Stimulated activated CD4-positive, alpha-beta T cell treated with anti-CD3 and anti-CD28 coated beads, Interleukin-2, amount 100 ng/mL, for 24 hours (primary cell): ENCODE measurements at regions not wholly inside any gene's neighbourhood (a gene's known extent, or its start where the extent isn't known, plus 50 kb on each side); places are given as distances from the start of the nearest gene placed in this dataset.

ENCODE experiments used
- DNase-seq, 2 donors: peaks; one replicate each; pipeline ENCODE4 v3.0.0-alpha.2; 2020

GRCh38 chr2:51695531-51695930 lies 663.6 kb upstream of the NRXN1 start:
- no peak for DNase-seq

GRCh38 chr2:51693640-51694039 lies 661.7 kb upstream of the NRXN1 start:
- DNase-seq: no peak

DNA sequence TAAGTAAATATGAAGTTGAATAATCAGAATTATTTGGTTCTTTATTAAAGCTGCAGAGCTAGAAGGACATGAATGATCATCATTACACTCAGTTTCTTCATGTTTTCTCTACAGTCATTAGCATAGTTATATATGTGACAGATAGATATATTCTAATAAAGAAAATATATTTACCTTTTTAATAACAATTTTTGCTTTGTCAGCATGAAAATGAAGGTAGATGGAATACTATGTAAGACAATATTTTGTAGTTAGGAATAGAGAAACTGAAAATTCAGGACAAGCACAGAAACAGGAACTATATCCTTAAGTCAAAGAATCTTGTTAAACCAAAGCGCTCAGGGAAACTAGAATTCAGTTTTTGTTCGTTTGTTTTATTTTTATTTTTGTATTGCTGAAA lies 649.9 kb upstream of the NRXN1 start:
- no peak for DNase-seq

DNA sequence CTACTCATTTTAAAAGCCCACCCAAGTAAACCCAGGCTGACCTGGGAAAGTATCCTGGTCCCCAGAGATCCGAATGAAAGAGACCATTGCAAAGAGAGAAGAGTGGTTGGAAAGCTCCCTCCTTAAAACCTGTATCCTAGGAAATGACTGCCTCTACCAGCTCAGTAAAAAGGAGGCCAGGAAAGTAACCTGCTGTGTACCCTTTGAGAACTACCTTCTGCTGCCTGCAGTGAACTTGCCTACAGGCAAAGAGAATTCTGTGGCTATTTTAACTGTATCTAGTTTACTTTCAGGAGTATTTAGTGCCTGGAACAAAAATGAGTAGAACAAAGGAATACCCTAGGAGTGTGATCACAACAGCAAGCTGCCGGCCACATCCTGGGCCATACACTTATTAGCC lies 641.7 kb upstream of the NRXN1 start:
- no peak for DNase-seq

DNA sequence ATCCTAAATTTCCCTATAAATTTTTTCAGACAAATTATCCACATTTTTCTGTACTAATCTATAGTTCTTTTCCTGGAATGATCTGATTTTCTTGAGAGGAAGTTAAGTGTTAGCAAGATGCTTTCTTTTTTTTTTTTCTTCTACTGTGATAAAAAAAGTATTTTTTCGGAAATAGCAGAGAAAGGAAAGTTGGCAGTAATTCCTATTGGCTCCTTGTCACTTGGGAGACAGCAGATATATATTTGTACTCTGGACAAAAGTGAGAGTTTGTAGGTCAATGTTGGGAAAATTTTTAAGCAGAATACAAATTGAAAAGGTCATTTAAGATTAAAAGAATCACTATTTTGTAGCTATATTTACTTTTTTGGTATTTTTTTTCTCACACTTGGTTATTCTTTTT lies 635.7 kb upstream of the NRXN1 start:
- DNase-seq: no peak

DNA sequence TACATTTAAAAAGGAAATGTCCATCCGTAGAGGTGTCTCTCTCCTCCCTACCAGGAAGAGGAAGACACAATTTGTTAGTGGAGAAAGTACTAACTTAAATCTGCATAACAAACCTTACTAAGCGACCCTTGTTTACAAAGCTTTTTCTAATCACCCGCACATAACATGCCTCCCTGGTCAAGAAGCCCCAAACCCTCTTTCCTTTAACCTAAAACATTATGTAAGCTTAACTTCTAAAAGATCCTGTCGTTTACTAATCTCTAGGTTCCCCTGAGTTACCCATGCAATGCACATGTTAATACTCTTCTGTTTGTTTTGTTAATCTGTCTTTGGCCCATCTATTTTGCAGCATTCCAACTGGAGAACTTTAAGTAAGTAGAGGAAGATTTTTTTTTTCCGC lies 630.3 kb upstream of the NRXN1 start:
- DNase-seq: no peak

- DNase-seq: no peak
These were observed 625.9 kb upstream of the NRXN1 start for GRCh38 chr2:51657849-51658248.

GRCh38 chr2:51650769-51651168 lies 618.8 kb upstream of the NRXN1 start:
- no peak for DNase-seq

GRCh38 chr2:51649366-51649765 lies 617.4 kb upstream of the NRXN1 start:
- DNase-seq: no peak

- no peak for DNase-seq
These were observed 606.9 kb upstream of the NRXN1 start for GRCh38 chr2:51638811-51639210.

DNA sequence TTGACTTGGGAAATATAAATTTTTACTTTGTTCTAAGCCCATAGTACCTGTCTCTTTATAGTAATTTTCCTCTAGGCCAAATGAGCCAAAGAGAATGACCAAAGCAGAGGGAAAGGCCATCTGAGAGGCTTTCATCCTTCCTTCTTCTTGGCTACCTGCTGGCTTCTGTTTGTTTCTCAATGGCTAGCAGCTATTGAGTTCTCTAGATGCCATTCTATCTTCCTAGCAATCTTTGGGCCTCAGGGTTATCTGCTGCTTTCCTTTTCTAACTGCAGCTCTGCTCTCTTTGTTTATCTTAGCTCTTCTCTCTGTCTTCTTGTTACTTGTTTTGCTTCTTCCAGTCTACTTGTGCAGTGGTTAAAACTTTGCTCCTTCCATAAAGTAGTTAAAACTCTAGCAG lies 601.1 kb upstream of the NRXN1 start:
- no peak for DNase-seq

DNA sequence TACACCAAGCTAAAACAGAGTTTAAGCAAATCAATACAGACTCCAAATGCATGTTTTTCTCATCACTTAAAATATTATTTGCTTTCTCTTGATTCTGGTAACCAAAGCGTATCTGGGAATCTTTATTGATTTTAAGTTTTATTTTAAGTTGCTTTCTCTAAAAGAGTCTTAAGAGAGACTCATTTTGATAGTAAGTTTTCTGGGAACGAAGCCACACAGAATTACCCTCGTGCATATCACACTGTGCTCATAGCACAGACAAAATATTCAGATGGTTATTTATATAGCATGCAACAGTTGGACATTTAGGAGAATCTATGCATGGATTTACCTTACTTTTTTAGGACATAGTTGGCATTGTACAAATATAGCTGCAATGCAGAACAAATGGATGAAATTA lies 597.5 kb upstream of the NRXN1 start:
- DNase-seq: no peak

DNA sequence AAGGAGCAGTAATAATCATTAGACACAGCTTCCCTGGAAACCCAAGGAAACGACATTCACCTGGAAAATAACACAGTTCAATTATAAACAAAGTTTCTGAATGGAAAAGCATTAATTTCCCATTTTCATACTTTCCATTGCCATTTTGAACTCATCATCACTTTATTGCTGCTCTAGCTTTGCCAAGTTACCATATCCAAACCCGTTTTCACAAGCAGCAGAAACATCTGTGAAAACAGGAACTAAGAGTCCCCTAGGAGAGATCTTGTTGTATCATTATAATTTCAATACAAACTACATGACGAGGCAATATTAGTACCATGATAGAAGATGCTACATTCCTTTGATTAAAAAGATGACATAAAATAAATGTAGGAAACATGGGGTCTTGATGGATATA lies 597.0 kb upstream of the NRXN1 start:
- DNase-seq: no peak

DNA sequence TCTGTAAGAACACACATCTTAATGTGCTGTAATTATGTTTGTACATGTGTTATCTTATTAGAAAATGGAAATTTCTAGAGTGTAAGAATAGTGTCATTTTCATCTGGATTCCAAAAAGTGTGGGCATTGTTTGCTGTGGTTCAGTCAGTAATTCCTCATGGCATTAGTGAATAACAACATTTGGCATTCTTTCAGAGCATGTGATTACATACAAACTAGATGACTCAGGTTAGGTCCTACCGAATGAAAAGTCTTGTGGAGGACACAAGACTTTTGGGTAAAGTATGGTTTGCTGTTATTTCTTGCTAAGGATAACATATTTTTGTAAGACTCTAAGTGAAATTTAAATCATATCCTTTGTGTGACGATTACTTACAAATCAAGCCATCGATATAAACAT lies 593.1 kb upstream of the NRXN1 start:
- DNase-seq: no peak

- no peak for DNase-seq
These were observed 588.9 kb upstream of the NRXN1 start for GRCh38 chr2:51620796-51621195.

- DNase-seq: no peak
These were observed 588.0 kb upstream of the NRXN1 start for GRCh38 chr2:51619961-51620360.

GRCh38 chr2:51612387-51612786 lies 580.5 kb upstream of the NRXN1 start:
- no peak for DNase-seq

DNA sequence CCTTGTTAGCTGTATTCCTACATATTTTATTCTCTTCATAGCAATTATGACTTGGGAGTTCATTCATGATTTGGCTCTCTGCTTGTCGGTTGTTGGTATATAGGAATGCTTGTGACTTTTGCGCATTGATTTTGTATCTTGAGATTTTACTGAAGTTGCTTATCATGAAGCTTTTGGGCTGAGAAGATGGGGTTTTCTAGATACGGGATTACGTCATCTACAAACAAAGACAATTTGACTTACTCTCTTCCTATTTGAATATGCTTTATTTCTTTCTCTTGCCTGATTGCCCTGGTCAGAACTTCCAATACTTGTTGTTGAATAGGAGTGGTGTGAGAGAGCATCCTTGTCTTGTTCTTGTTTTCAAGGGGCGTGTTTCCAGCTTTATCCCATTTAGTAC lies 569.8 kb upstream of the NRXN1 start:
- no peak for DNase-seq

GRCh38 chr2:51597086-51597485 lies 565.2 kb upstream of the NRXN1 start:
- no peak for DNase-seq

DNA sequence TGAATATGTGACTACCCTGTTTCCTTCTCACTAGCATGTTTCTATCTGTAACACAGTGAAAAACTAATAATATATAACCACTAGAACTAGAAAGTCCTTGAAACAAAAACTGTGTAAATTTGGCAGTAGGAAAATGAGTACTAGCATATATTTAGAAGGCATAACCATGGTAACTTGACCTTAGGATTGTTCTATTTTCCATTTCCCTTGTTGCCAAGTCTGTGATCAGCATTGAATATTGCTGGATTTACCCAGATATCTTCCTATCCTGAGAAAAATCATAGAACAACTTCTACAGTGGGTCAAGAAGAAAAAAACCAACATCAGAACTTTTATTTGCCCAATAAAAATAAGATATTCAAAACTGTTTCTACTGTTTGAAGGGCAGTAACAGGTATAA lies 563.9 kb upstream of the NRXN1 start:
- no peak for DNase-seq

DNA sequence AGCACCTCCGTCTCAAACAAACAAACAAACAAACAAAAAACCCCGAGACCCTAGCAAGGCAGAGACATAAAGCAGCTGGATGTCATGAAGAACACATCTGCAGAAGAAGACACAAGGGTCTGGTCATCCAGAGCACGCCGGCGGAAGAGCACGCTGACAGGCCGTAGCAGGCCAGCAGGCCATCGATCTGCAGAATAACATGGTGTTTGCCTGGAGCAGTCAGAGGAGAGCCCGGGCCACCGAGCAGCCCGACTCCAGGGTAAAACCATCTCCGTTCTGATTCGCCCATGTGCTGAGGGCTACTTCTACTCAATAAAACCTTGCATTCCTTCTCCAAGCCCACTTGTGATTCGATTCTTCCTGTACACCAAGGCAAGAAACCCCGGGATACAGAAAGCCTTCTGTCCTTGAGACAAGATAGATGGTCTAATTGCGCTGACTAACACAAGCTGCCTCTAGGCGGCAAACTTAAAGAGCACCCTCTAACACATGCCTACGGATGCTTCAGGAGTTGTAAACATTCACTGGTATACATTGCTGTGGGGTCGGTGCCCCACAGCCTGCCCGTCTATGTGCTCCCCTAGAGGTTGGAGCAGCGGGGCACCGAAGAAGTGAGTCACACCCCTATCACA lies 549.8 kb upstream of the NRXN1 start:
- DNase-seq: no peak

DNA sequence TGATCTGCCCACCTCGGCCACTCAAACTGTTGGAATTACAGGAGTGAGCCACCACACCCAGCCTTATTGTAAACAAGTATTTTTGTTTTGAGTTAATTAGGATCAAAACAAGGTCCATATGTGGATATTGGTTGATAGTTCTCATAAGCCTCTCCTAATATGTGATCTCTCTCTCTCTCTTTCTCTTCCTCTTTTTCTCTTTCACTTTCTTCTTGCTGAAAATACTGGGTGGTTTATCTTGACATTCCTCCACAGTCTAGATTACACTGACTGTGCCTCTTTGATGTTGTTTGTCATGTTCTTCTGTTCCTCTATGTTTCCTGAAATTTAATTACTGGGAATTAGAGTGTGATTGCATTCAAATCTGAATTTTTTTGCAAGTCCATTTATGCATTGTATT lies 547.5 kb upstream of the NRXN1 start:
- no peak for DNase-seq

DNA sequence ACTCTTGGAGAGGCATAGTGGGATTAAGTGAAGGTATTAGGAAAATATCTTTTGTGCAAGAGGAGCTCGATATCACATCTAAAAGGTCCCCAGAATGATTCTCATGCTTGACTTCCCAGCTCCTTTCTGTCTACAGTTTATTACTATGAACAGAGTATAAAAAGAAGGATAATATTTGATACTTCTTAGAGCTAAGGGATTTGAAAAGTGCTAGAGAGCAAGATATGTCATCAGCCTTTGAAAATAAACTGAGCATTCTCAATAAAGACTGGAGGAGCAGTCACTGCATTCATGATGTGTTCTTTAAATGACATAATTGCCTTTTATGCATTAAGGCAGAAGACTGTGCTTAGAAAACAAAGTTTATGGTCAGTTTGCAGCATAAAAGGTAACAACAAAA lies 543.2 kb upstream of the NRXN1 start:
- DNase-seq: no peak

- no peak for DNase-seq
These were observed 527.1 kb upstream of the NRXN1 start for GRCh38 chr2:51559026-51559425.

- no peak for DNase-seq
These were observed 521.5 kb upstream of the NRXN1 start for GRCh38 chr2:51553476-51553875.

DNA sequence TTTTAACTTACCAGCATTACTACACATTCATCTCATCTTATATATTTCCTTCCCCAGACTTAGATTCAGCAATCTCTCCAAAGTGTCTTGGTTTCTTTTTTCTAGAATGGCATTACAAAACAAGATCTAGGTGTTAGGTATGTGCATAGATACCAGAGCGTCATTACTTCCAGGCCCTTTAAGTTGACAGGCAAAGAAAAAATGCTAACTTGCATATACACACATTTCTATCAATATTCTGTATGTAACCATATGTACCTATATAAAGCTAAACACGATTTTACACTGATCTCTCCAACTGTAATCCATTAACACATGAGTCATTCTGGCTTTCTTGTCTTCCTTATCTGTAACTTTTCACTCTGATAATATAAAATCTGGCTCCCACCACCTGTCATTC lies 503.8 kb upstream of the NRXN1 start:
- DNase-seq: no peak
